GM12878 (cell line): ENCODE measurements at regions not wholly inside any gene's neighbourhood (a gene's known extent, or its start where the extent isn't known, plus 50 kb on each side); places are given as distances from the start of the nearest gene placed in this dataset.

ENCODE experiments used
- ATAC-seq: fragments of 200-7000 bp; cut with Tn5 transposase; 3 replicates; pipeline ENCODE4 v1.9.1; 2020; ENCODE audit warnings: mild to moderate bottlenecking, moderate library complexity
- BruUV-seq: library from RNA; stranded (reverse); fragments of 400-500 nt; replicated peaks from 2 replicates; lab custom pipeline; 2021; lab: Mats Ljungman, UMichigan
- CTCF ChIA-PET: fragments of 300-600 bp; sonication (Branson Sonifier 250); formaldehyde crosslinking; extraction: SDS; loops from one replicate; lab custom pipeline; 2021; ENCODE audit warnings: inconsistent platforms; lab: Yijun Ruan, JAX
- POLR2A ChIA-PET: fragments of 350-600 bp; formaldehyde crosslinking; extraction: SDS; loops from one replicate; lab custom pipeline; 2021; ENCODE audit warnings: inconsistent platforms; lab: Charles Lee
- RAD21 ChIA-PET: fragments of 300-600 bp; sonication (Branson Sonifier 250); formaldehyde crosslinking; loops from one replicate; lab custom pipeline; 2023; ENCODE audit warnings: antibody characterized with exemption; ENCODE audit not compliant: unreplicated experiment; lab: Charles Lee
- SMC1A ChIA-PET: fragments of 300-600 bp; sonication (Branson Sonifier 250); formaldehyde crosslinking; loops from one replicate; lab custom pipeline; 2023; ENCODE audit not compliant: unreplicated experiment, uncharacterized antibody; lab: Charles Lee
- DNase-seq: peaks from one replicate; pipeline ENCODE4 v3.0.0-alpha.2; 2011; ENCODE audit warnings: low read depth, low spot score
- FAIRE-seq: peaks from 3 replicates; lab custom pipeline; 2011; peaks lifted over from hg19 to GRCh38; lab: Jason Lieb, UNC
- H2AFZ ChIP-seq: 2 replicates; pipeline ENCODE4 v1.6.0; 2011; ENCODE audit warnings: low read depth, low read length, control low read depth; ENCODE audit not compliant: control insufficient read depth
- H3K27ac ChIP-seq: 2 replicates; pipeline ENCODE4 v1.5.1; 2011; ENCODE audit warnings: control low read depth; ENCODE audit not compliant: control insufficient read depth, insufficient read depth
- H3K27me3 ChIP-seq, 2 experiments: replicated peaks in 1 of 2; 2 replicates each; pipeline versions ENCODE4 v1.6.0 to v1.6.1; 2011; ENCODE audit warnings: low read length in 1 of 2; ENCODE audit not compliant: control insufficient read depth in 2 of 2, insufficient read depth in 2 of 2
- H3K36me3 ChIP-seq, 2 experiments: 2 replicates each; pipeline ENCODE4 v1.5.1; 2011; ENCODE audit warnings: low read length in 1 of 2; ENCODE audit not compliant: control insufficient read depth in 2 of 2, insufficient read depth in 2 of 2
- H3K4me1 ChIP-seq: 2 replicates; pipeline ENCODE4 v1.6.1; 2011; ENCODE audit warnings: mild to moderate bottlenecking, low read length, moderate library complexity, mixed read lengths; ENCODE audit not compliant: control insufficient read depth, insufficient read depth
- H3K4me2 ChIP-seq: 2 replicates; pipeline ENCODE4 v1.6.0; 2011; ENCODE audit warnings: control low read depth; ENCODE audit not compliant: control insufficient read depth, insufficient read depth
- H3K4me3 ChIP-seq: fragments of 200-600 bp; sonication (generic); 2 replicates; pipeline ENCODE4 v1.5.1; 2016
- H3K79me2 ChIP-seq: 2 replicates; pipeline ENCODE4 v1.6.0; 2011; ENCODE audit warnings: low read length; ENCODE audit not compliant: control insufficient read depth, insufficient read depth
- H3K9ac ChIP-seq: 2 replicates; pipeline ENCODE4 v1.8.0; 2011; ENCODE audit warnings: low read length, control low read depth, mixed read lengths; ENCODE audit not compliant: control insufficient read depth, insufficient read depth
- H3K9me3 ChIP-seq: replicated peaks from 3 replicates; pipeline ENCODE4 v1.5.1; 2011; ENCODE audit warnings: mild to moderate bottlenecking, low read length; ENCODE audit not compliant: control insufficient read depth, insufficient read depth
- H4K20me1 ChIP-seq: 2 replicates; pipeline ENCODE4 v1.6.0; 2011; ENCODE audit not compliant: control insufficient read depth, insufficient read depth
- ASH2L ChIP-seq: fragments of 300-600, 200-600 bp; sonication (generic); IDR thresholded peaks from 2 replicates; pipeline ENCODE4 v1.6.1; 2017; ENCODE audit warnings: low read depth, mild to moderate bottlenecking, borderline replicate concordance
- BHLHE40 ChIP-seq, 2 experiments: fragments of 450-650 bp in 1 of 2; IDR thresholded peaks; 2 replicates each; pipeline ENCODE4 v1.6.1; 2011 to 2017; ENCODE audit warnings: low read depth in 2 of 2, borderline replicate concordance in 1 of 2, improper control_type of control experiment in 1 of 2, low read length in 1 of 2, mild to moderate bottlenecking in 1 of 2
- CBX3 ChIP-seq: fragments of 200-600 bp; sonication (generic); IDR thresholded peaks from 2 replicates; pipeline ENCODE4 v1.6.1; 2016; ENCODE audit warnings: low read depth, borderline replicate concordance
- MXI1 ChIP-seq: fragments of 150-350 bp; IDR thresholded peaks from 2 replicates; pipeline ENCODE4 v1.6.1; 2011; ENCODE audit warnings: low read depth, mild to moderate bottlenecking, inconsistent platforms, low read length, improper control_type of control experiment
- TARDBP ChIP-seq: IDR thresholded peaks from 2 replicates; pipeline ENCODE4 v1.6.1; 2016; ENCODE audit warnings: borderline replicate concordance
- TCF3 ChIP-seq: IDR thresholded peaks from 2 replicates; pipeline ENCODE4 v1.6.1; 2012; ENCODE audit warnings: low read depth, mild to moderate bottlenecking, low read length, borderline replicate concordance; ENCODE audit not compliant: insufficient read depth
- YBX1 ChIP-seq: fragments of 450-650 bp; IDR thresholded peaks from 2 replicates; pipeline ENCODE4 v1.6.1; 2016; ENCODE audit warnings: antibody characterized with exemption
- ZNF217 ChIP-seq: fragments of 450-650 bp; IDR thresholded peaks from 2 replicates; pipeline ENCODE4 v1.6.1; 2017; ENCODE audit warnings: antibody characterized with exemption, mild to moderate bottlenecking
- WGBS: methylation state at CpG from one replicate; pipeline ENCODE4 v1.1.6; 2016; ENCODE audit warnings: low lambda C conversion rate; ENCODE audit not compliant: insufficient replicate concordance, insufficient coverage; ENCODE audit errors: missing lambda C conversion rate; 5-methylcytosine and 5-hydroxymethylcytosine counted together
- in situ Hi-C: fragments of 300-500 bp; cut with MboI; formaldehyde crosslinking; loops from 9 replicates; pipeline ENCODE4 v1.14.3; 2018; ENCODE audit warnings: mixed read lengths
- intact Hi-C: fragments of 100-400 bp; cut with micrococcal nuclease; formaldehyde crosslinking; loops from one replicate; pipeline ENCODE4 v1.14.2; 2022; ENCODE audit not compliant: unreplicated experiment
- TF ChIP-seq, protein P1 (sequence below): IDR thresholded peaks from 2 replicates; pipeline ENCODE4 v1.6.1; 2012; ENCODE audit warnings: mild to moderate bottlenecking, low read depth, low read length
- TF ChIP-seq, protein P2 (sequence below): fragments of 450-650 bp; IDR thresholded peaks from 2 replicates; pipeline ENCODE4 v1.6.1; 2017; ENCODE audit warnings: mild to moderate bottlenecking, moderate library complexity
- TF ChIP-seq, protein P3 (sequence below): fragments of 450-650 bp; IDR thresholded peaks from 2 replicates; pipeline ENCODE4 v1.6.1; 2016; ENCODE audit warnings: mild to moderate bottlenecking
- TF ChIP-seq, protein P4 (sequence below): fragments of 450-650 bp; IDR thresholded peaks from 2 replicates; pipeline ENCODE4 v1.6.1; 2016; ENCODE audit warnings: mild to moderate bottlenecking

DNA sequence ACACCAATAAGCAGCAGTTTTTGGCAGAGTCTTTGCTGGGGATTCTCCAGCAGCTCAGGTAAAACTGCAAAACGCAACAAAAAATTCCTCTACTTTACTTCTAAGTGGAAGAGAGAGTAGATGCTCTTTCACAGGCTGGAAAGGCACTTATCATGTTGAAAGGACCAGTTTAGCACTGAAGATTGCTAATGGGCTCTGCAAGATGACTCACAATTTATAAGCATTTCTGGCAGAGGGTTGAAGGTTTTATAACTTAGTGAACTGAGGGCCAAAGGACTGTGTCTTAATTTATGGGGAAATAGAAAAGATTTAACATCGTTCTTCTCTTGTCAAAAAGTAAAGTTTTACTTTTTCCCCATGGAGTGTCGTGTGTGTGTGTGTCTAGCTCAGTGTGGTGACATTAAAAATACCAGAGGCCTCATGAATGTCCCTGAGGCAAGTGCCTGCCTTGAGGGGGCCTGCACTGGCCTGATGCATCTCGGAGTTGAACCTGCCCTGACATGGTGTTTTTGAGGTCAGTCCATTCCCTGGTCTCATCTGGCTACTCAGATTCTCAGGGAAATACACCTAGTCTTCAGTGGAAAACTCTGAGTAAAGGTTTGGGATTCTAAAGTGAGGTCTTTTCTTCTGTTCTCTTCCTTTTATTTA is 1092.0 kb downstream of the NAALADL2 start (continued):
- TF ChIP-seq, protein P1, sequence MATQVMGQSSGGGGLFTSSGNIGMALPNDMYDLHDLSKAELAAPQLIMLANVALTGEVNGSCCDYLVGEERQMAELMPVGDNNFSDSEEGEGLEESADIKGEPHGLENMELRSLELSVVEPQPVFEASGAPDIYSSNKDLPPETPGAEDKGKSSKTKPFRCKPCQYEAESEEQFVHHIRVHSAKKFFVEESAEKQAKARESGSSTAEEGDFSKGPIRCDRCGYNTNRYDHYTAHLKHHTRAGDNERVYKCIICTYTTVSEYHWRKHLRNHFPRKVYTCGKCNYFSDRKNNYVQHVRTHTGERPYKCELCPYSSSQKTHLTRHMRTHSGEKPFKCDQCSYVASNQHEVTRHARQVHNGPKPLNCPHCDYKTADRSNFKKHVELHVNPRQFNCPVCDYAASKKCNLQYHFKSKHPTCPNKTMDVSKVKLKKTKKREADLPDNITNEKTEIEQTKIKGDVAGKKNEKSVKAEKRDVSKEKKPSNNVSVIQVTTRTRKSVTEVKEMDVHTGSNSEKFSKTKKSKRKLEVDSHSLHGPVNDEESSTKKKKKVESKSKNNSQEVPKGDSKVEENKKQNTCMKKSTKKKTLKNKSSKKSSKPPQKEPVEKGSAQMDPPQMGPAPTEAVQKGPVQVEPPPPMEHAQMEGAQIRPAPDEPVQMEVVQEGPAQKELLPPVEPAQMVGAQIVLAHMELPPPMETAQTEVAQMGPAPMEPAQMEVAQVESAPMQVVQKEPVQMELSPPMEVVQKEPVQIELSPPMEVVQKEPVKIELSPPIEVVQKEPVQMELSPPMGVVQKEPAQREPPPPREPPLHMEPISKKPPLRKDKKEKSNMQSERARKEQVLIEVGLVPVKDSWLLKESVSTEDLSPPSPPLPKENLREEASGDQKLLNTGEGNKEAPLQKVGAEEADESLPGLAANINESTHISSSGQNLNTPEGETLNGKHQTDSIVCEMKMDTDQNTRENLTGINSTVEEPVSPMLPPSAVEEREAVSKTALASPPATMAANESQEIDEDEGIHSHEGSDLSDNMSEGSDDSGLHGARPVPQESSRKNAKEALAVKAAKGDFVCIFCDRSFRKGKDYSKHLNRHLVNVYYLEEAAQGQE = no peak

DNA sequence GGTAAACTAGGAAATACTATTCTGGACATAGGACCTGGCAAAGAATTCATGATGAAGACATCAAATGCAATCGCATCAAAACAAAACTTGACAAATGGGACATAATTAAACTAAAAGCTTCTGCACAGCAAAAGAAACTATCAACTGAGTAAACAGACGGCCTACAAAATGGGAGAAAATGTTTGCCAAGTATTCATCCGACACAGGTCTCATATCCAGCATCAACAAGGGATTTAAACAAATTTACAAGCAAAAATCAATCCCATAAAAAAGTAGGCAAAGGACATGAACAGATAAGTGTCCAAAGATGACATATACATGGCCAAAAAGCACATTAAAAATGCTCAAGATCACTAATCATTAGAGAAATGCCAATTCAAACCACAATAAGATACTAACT is 1088.9 kb downstream of the NAALADL2 start:
- H3K79me2 ChIP-seq = no peaks in the 10 kb centered on the region
- no peak overlapping the region for H3K4me2 ChIP-seq
- no peaks in the 10 kb centered on the region for H4K20me1 ChIP-seq
- H3K4me3 ChIP-seq = no peak overlapping the region
- ChIA-PET POLR2A (no interaction called here), CTCF (no interaction called here), RAD21 (no interaction called here), SMC1A (no interaction called here)
- no peak overlapping the region for H3K9ac ChIP-seq
- intact Hi-C loops = loop anchor here (10.0 kb wide), 2 partner anchors 693 to 1083 kb away; no protein-coding TSS in a partner anchor
- FAIRE-seq (no peak), ATAC-seq (no peak), DNase-seq (no peak)
- H3K9me3 ChIP-seq = no peaks in the 10 kb centered on the region
- in situ Hi-C loops = no loop called here
- 42% methylated on average over 3 of the region's 3 CpGs for WGBS
- H3K27ac ChIP-seq = no peak overlapping the region
- H2AFZ ChIP-seq = no peak overlapping the region
- no peaks in the 10 kb centered on the region for H3K4me1 ChIP-seq
- no TSS peak for BruUV-seq
- no peaks in the 10 kb centered on the region for H3K36me3 ChIP-seq
- no peaks in the 10 kb centered on the region for H3K27me3 ChIP-seq
- TF ChIP-seq ZNF217 (no peak), YBX1 (no peak), ASH2L (no peak), TCF3 (no peak), CBX3 (no peak), TARDBP (no peak), MXI1 (no peak), BHLHE40 (IDR thresholded peaks at IDR 0.05; ENCODE audit: borderline replicate concordance in 1 of 2, low read depth in 2 of 2, low read length in 1 of 2) (no peak)
- TF ChIP-seq, protein P2, sequence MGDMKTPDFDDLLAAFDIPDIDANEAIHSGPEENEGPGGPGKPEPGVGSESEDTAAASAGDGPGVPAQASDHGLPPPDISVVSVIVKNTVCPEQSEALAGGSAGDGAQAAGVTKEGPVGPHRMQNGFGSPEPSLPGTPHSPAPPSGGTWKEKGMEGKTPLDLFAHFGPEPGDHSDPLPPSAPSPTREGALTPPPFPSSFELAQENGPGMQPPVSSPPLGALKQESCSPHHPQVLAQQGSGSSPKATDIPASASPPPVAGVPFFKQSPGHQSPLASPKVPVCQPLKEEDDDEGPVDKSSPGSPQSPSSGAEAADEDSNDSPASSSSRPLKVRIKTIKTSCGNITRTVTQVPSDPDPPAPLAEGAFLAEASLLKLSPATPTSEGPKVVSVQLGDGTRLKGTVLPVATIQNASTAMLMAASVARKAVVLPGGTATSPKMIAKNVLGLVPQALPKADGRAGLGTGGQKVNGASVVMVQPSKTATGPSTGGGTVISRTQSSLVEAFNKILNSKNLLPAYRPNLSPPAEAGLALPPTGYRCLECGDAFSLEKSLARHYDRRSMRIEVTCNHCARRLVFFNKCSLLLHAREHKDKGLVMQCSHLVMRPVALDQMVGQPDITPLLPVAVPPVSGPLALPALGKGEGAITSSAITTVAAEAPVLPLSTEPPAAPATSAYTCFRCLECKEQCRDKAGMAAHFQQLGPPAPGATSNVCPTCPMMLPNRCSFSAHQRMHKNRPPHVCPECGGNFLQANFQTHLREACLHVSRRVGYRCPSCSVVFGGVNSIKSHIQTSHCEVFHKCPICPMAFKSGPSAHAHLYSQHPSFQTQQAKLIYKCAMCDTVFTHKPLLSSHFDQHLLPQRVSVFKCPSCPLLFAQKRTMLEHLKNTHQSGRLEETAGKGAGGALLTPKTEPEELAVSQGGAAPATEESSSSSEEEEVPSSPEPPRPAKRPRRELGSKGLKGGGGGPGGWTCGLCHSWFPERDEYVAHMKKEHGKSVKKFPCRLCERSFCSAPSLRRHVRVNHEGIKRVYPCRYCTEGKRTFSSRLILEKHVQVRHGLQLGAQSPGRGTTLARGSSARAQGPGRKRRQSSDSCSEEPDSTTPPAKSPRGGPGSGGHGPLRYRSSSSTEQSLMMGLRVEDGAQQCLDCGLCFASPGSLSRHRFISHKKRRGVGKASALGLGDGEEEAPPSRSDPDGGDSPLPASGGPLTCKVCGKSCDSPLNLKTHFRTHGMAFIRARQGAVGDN = no peak
- TF ChIP-seq, protein P3, sequence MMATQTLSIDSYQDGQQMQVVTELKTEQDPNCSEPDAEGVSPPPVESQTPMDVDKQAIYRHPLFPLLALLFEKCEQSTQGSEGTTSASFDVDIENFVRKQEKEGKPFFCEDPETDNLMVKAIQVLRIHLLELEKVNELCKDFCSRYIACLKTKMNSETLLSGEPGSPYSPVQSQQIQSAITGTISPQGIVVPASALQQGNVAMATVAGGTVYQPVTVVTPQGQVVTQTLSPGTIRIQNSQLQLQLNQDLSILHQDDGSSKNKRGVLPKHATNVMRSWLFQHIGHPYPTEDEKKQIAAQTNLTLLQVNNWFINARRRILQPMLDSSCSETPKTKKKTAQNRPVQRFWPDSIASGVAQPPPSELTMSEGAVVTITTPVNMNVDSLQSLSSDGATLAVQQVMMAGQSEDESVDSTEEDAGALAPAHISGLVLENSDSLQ = no peak
- TF ChIP-seq, protein P4, sequence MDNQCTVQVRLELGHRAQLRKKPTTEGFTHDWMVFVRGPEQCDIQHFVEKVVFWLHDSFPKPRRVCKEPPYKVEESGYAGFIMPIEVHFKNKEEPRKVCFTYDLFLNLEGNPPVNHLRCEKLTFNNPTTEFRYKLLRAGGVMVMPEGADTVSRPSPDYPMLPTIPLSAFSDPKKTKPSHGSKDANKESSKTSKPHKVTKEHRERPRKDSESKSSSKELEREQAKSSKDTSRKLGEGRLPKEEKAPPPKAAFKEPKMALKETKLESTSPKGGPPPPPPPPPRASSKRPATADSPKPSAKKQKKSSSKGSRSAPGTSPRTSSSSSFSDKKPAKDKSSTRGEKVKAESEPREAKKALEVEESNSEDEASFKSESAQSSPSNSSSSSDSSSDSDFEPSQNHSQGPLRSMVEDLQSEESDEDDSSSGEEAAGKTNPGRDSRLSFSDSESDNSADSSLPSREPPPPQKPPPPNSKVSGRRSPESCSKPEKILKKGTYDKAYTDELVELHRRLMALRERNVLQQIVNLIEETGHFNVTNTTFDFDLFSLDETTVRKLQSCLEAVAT = no peak
